CD4-positive, alpha-beta T cell (primary cell): ENCODE measurements at regions not wholly inside any gene's neighbourhood (a gene's known extent, or its start where the extent isn't known, plus 50 kb on each side); places are given as distances from the start of the nearest gene placed in this dataset.

Experiments
- ATAC-seq: fragments of 200-7000 bp; cut with Tn5 transposase; one replicate; pipeline ENCODE4 v1.10.0; 2022; ENCODE audit warnings: mild to moderate bottlenecking; ENCODE audit not compliant: poor library complexity
- CTCF ChIA-PET: fragments of 350-600 bp; sonication (Branson Sonifier 250); formaldehyde crosslinking; loops from one replicate; lab custom pipeline; 2021; ENCODE audit warnings: antibody characterized with exemption, inconsistent platforms; lab: Charles Lee
- POLR2A ChIA-PET: fragments of 350-600 bp; sonication (Branson Sonifier 250); formaldehyde crosslinking; loops from one replicate; lab custom pipeline; 2021; ENCODE audit warnings: antibody characterized with exemption, inconsistent platforms; lab: Charles Lee
- DNase-seq, 14 experiments: peaks; one replicate each; pipeline ENCODE4 v3.0.0-alpha.2; 2013 to 2020; ENCODE audit warnings: mixed read lengths in 2 of 14
- H3K27ac ChIP-seq, 2 donors: one replicate each; pipeline versions ENCODE4 v1.5.1 to v1.7.0; 2013; ENCODE audit warnings: low read length in 2 of 2, low read depth in 1 of 2, mild to moderate bottlenecking in 1 of 2
- H3K27me3 ChIP-seq, 2 experiments: 1 replicate in 1 of 2; 2 replicates in 1 of 2; pipeline versions ENCODE4 v1.6.1 to v1.7.0; 2013; ENCODE audit warnings: low read length in 2 of 2, control low read depth in 1 of 2, mild to moderate bottlenecking in 1 of 2, moderate library complexity in 1 of 2; ENCODE audit not compliant: insufficient read depth in 2 of 2, control insufficient read depth in 1 of 2
- H3K36me3 ChIP-seq: one replicate; pipeline ENCODE4 v1.6.1; 2013; ENCODE audit warnings: low read length, control low read depth; ENCODE audit not compliant: insufficient read depth
- H3K4me1 ChIP-seq: one replicate; pipeline ENCODE4 v1.6.1; 2013; ENCODE audit warnings: low read length, control low read depth; ENCODE audit not compliant: insufficient read depth
- H3K4me3 ChIP-seq: one replicate; pipeline ENCODE4 v1.5.1; 2013; ENCODE audit warnings: mild to moderate bottlenecking, low read length, moderate library complexity
- H3K9me3 ChIP-seq, 2 experiments: 1 replicate in 1 of 2; 2 replicates in 1 of 2; pipeline versions ENCODE4 v1.6.1 to v1.7.0; 2013; ENCODE audit warnings: low read length in 2 of 2, mild to moderate bottlenecking in 2 of 2, control low read depth in 1 of 2, moderate library complexity in 1 of 2; ENCODE audit not compliant: control insufficient read depth in 1 of 2, insufficient read depth in 1 of 2
- H3K27ac Mint-ChIP-seq: one replicate; pipeline ENCODE4 v1.8.0; 2020; ENCODE audit warnings: mixed read lengths
- H3K27me3 Mint-ChIP-seq: one replicate; pipeline ENCODE4 v1.8.0; 2021; ENCODE audit warnings: mixed read lengths
- H3K36me3 Mint-ChIP-seq: one replicate; pipeline ENCODE4 v1.8.0; 2021; ENCODE audit warnings: low read depth, mixed read lengths
- H3K4me1 Mint-ChIP-seq: one replicate; pipeline ENCODE4 v1.8.0; 2021; ENCODE audit warnings: low read depth, mixed read lengths
- H3K4me3 Mint-ChIP-seq: one replicate; pipeline ENCODE4 v1.8.0; 2020; ENCODE audit warnings: mild to moderate bottlenecking, mixed read lengths
- H3K9me3 Mint-ChIP-seq: one replicate; pipeline ENCODE4 v1.8.0; 2020; ENCODE audit warnings: mixed read lengths
- CTCF ChIP-seq: fragments of 200-600 bp; IDR thresholded peaks from one replicate; pipeline ENCODE4 v1.8.0; 2022; ENCODE audit warnings: antibody characterized with exemption, mild to moderate bottlenecking
- intact Hi-C, 2 experiments: fragments of 100-400 bp; cut with DNase I in 1 of 2; cut with micrococcal nuclease in 1 of 2; formaldehyde crosslinking; loops; one replicate each; pipeline versions ENCODE4 v1.15.1 to v1.9.0; 2023 to 2025; cut with DNase I, micrococcal nuclease

GRCh38 chr16:59690216-59690615 lies 956.1 kb upstream of the GOT2 start:
- H3K27me3 ChIP-seq = no peaks in the 10 kb centered on the region
- ATAC-seq (no peak), DNase-seq (no peak)
- peaks cover 0 to 6% of the 10 kb centered on the region in 2 experiments for H3K9me3 ChIP-seq
- TF ChIP-seq CTCF = no peak
- Mint-ChIP-seq H3K9me3 (peaks cover 30% of the 10 kb centered on the region), H3K27ac (no peak overlapping the region), H3K27me3 (no peaks in the 10 kb centered on the region), H3K4me3 (no peak overlapping the region), H3K36me3 (no peaks in the 10 kb centered on the region), H3K4me1 (no peaks in the 10 kb centered on the region)
- intact Hi-C loops = no loop called here
- no peak overlapping the region for H3K4me3 ChIP-seq
- H3K4me1 ChIP-seq = no peaks in the 10 kb centered on the region
- H3K36me3 ChIP-seq = no peaks in the 10 kb centered on the region
- CTCF ChIA-PET = no interaction called here
- POLR2A ChIA-PET = no interaction called here
- no peak overlapping the region for H3K27ac ChIP-seq

DNA sequence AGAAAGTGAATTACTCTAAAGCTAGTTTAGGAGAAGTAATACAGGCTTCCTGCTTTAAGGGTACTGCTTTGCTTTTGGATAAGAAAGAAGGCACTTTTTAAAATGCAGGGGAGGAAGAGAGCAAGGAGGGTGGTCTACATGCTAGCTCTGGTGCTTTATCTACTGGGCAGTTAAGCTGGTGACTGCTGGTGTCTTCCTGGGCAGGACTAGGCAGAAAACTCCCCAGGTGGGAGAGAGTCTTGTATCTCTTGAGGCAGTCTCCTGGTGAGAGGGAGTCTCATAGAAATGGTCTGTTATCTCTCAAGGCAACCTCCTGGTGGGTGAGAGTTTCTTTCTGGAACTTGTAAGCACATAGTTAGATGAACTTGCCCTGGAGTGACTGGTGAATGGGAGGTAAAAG lies 953.9 kb upstream of the GOT2 start:
- no peaks in the 10 kb centered on the region for H3K4me1 Mint-ChIP-seq
- no peak for DNase-seq
- POLR2A ChIA-PET = no interaction called here

DNA sequence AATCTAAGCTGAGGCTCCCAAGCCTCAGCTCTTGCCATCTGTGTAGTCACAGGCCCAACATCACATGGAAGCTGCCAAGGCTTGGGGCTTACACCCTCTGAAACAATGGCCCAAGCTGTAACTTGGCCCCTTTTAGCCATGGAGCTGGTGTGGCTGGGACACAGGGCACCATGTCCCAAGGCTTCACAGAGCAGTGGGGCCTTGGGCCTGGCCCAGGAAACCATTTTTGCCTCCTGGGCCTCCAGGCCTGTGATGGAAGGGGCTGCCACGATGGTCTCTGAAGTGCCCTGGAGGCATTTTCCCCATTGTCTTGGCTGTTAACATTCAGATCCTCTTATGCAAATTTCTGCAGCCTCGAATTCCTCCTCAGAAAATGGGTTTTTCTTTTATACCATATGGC lies 952.3 kb upstream of the GOT2 start:
- H3K4me1 ChIP-seq = no peaks in the 10 kb centered on the region
- H3K36me3 ChIP-seq = no peaks in the 10 kb centered on the region
- H3K4me3 ChIP-seq = no peak overlapping the region
- Mint-ChIP-seq H3K4me1 (no peaks in the 10 kb centered on the region), H3K27me3 (no peaks in the 10 kb centered on the region), H3K9me3 (peaks cover 27% of the 10 kb centered on the region), H3K4me3 (no peak overlapping the region), H3K36me3 (no peaks in the 10 kb centered on the region), H3K27ac (no peak overlapping the region)
- ChIA-PET CTCF (no interaction called here), POLR2A (no interaction called here)
- H3K27ac ChIP-seq = no peak overlapping the region
- peaks cover 0 to 5% of the 10 kb centered on the region in 2 experiments for H3K9me3 ChIP-seq
- no peak for DNase-seq
- intact Hi-C loops = no loop called here
- H3K27me3 ChIP-seq = no peaks in the 10 kb centered on the region
- ATAC-seq = no peak
- no peak for TF ChIP-seq CTCF

More for the DNA sequence above, 953.9 kb upstream of the GOT2 start:
- no peak for ATAC-seq
- H3K36me3 ChIP-seq = no peaks in the 10 kb centered on the region
- no peak overlapping the region for H3K4me3 Mint-ChIP-seq
- H3K27ac ChIP-seq = no peak overlapping the region
- H3K36me3 Mint-ChIP-seq = no peaks in the 10 kb centered on the region
- no peak overlapping the region for H3K27ac Mint-ChIP-seq
- H3K4me3 ChIP-seq = no peak overlapping the region
- CTCF ChIA-PET = no interaction called here
- no peaks in the 10 kb centered on the region for H3K27me3 ChIP-seq
- TF ChIP-seq CTCF = no peak
- intact Hi-C loops = no loop called here
- H3K9me3 Mint-ChIP-seq = peaks cover 30% of the 10 kb centered on the region
- no peaks in the 10 kb centered on the region for H3K4me1 ChIP-seq
- no peaks in the 10 kb centered on the region for H3K27me3 Mint-ChIP-seq
- H3K9me3 ChIP-seq = peaks cover 0 to 5% of the 10 kb centered on the region in 2 experiments
